GM12801 (cell line): ENCODE measurements at regions not wholly inside any gene's neighbourhood (a gene's known extent, or its start where the extent isn't known, plus 50 kb on each side); places are given as distances from the start of the nearest gene placed in this dataset.

Source experiments
- CTCF ChIP-seq: IDR thresholded peaks from one replicate; pipeline ENCODE4 v1.5.1; 2011; ENCODE audit warnings: control low read depth; ENCODE audit not compliant: insufficient read length; ENCODE audit errors: extremely low read depth

- no peak for TF ChIP-seq CTCF
Measured at GRCh38 chr20:11098888-11099287, 425.1 kb upstream of the JAG1 start.

GRCh38 chr20:11101243-11101642 lies 427.4 kb upstream of the JAG1 start:
- no peak for TF ChIP-seq CTCF

GRCh38 chr20:11101696-11102095 lies 427.9 kb upstream of the JAG1 start:
- TF ChIP-seq CTCF, result no peak

- TF ChIP-seq CTCF, result no peak
Measured at GRCh38 chr20:11103866-11104265, 430.1 kb upstream of the JAG1 start.

GRCh38 chr20:11108102-11108810 lies 434.5 kb upstream of the JAG1 start:
- TF ChIP-seq CTCF, result no peak

GRCh38 chr20:11110535-11110934 lies 436.7 kb upstream of the JAG1 start:
- no peak for TF ChIP-seq CTCF

- no peak for TF ChIP-seq CTCF
Measured at GRCh38 chr20:11111191-11111590, 437.4 kb upstream of the JAG1 start.
